ENCODE measurements at regions not wholly inside any gene's neighbourhood (a gene's known extent, or its start where the extent isn't known, plus 50 kb on each side); places are given as distances from the start of the nearest gene placed in this dataset.
"Not testable (repeated sequence)": the region's sequence is repeated elsewhere in the genome, so short reads cannot be mapped to it uniquely, and the experiment has no call there.

DNA sequence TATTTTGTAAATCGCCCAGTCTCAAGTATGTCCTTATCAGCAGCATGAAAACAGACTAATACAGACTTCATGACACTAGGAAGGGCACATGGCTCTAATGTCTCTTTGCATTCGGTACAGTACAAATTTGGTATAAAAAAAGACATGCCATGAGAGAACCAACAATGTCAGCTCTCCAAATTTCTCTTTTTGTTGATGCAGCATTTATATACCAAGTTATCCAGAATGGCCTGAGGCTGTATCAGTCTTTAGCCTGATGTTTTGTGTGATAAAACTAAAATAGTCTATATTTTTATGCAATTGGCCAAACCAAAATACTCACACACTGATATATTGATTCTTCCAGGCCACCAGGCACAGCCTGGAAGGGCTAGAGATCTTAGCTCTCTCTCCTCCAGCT lies 124.3 kb upstream of the SAMSN1 start:
- DNase-seq (ENCODE audit: extremely low read depth in 1 of 11, low read depth in 9 of 11, low spot score in 4 of 11), result no peak

DNA sequence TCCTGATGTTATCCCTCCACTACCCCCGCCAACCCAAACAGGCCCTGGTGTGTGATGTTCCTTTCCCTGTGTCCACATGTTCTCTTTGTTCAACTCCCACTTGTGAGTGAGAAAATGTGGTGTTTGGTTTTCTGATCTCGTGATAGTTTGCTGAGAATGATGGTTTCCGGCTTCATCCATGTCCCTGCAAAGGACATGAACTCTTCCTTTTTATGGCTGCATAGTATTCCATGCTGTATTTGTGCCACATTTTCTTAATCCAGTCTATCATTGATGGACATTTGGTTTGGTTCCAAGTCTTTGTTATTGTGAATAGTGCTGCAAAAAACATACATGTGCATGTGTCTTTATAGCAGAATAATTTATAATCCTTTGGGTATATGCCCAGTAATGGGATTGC lies 123.0 kb upstream of the SAMSN1 start:
- not testable (repeated sequence) for DNase-seq (ENCODE audit: extremely low read depth in 1 of 11, low read depth in 9 of 11, low spot score in 4 of 11)

GRCh38 chr21:14657241-14658008 lies 111.3 kb upstream of the SAMSN1 start:
- no peak for DNase-seq (ENCODE audit: extremely low read depth in 1 of 11, low read depth in 9 of 11, low spot score in 4 of 11)

DNA sequence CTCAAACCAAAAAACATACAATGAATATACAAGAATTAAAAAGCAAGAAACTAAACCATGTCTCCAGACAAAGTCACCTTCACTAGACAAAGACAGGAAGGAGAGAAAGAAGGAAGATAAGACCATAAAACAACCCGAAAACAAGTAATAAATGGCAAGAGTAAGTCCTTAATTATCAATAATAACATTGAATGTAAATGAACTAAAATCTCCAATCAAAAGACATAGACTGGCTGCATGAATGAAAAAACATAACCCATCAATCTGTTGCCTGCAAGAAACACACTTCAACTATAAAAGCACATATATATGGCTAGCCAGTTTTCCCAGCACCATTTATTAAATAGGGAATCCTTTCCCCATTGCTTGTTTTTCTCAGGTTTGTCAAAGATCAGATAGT lies 100.8 kb upstream of the SAMSN1 start:
- DNase-seq (ENCODE audit: extremely low read depth in 1 of 11, low read depth in 9 of 11, low spot score in 4 of 11), result no peak

DNA sequence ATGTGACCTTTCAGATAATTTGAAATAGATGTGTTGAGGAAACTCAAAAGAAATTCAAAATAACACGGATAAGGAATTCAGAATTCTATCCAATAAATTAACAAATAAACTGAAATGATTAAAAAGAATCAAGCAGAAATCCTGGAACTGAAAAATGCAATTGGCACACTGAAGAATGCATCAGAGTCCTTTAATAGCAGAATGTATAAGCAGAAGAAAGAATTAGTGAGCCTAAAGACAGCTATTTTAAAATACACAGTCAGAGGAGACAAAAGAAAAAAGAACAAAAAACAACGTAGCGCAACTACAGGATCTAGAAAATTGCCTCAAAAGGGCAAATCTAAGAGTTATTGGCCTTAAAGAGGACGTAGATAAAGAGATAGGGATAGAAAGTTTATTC lies 99.6 kb upstream of the SAMSN1 start:
- no peak for DNase-seq (ENCODE audit: extremely low read depth in 1 of 11, low read depth in 9 of 11, low spot score in 4 of 11)

DNA sequence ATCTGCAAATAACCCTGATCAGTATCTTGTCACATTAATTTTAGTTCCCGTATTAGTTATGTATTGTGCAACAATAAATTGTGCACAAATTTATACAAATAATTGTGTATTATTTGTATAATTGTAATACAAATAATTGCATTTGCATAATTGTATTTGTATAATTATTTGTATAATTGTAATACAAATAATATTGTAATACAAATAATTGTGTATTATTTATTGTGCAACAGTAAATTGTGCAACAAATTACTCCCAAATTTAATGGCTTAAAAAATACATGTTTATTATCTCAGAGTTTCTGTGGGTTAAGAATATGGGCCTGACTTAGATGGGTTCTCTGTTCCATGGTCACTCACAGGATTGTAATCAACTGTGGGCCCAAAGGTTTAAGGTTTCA lies 86.2 kb upstream of the SAMSN1 start:
- no peak for DNase-seq (ENCODE audit: extremely low read depth in 1 of 11, low read depth in 9 of 11, low spot score in 4 of 11)

DNA sequence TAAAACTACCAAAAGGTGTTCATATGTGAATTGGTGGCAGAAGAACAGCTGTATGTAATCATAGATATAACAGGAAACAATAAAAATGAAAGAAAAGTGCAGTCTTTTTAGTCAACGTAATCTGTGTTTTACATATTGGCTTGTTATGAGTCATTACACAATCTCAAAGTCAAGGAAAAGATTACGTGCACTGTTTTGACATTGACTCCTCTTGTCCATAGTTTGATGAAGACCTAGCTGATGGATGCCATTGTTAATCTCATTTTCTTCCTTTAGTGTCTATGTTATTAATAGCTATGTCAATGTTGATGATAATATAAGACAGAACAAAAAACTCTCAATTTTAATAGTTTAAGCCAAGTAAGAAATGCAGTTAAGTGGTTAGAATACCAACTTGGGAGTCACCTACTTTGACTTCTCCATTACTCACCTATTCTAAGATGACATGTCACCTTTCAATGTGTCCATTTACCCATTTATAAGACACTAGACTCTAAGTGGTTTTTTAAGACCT lies 84.5 kb upstream of the SAMSN1 start:
- DNase-seq (ENCODE audit: extremely low read depth in 1 of 11, low read depth in 9 of 11, low spot score in 4 of 11), result no peak

GRCh38 chr21:14629461-14629860 lies 83.3 kb upstream of the SAMSN1 start:
- no peak for DNase-seq (ENCODE audit: extremely low read depth in 1 of 11, low read depth in 9 of 11, low spot score in 4 of 11)

- DNase-seq (ENCODE audit: extremely low read depth in 1 of 11, low read depth in 9 of 11, low spot score in 4 of 11), result not testable (repeated sequence)
Observed at GRCh38 chr21:14623079-14623478, 77.0 kb upstream of the SAMSN1 start.

- no peak for DNase-seq (ENCODE audit: extremely low read depth in 1 of 11, low read depth in 9 of 11, low spot score in 4 of 11)
Observed at GRCh38 chr21:14620152-14620551, 74.0 kb upstream of the SAMSN1 start.

DNA sequence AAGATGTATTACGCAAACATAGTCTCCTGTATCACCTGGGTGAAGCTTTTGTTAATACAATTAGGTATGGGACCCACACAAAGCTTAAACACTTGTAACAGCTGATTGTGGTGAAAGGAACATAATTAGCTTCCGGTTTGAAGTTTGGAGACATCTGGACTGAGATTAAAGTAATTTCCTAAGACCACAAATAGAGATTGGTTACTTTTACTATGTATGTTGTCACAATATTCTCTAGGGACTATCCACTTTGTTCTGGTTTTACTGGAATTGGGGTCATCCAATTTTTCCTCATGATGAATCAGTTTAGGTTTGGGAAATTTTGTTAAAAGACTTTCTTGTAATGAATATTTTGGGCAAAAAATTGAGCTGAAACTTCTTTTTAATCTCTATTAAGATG lies 71.8 kb upstream of the SAMSN1 start:
- DNase-seq (ENCODE audit: extremely low read depth in 1 of 11, low read depth in 9 of 11, low spot score in 4 of 11), result no peak

GRCh38 chr21:14617040-14617393 lies 70.9 kb upstream of the SAMSN1 start:
- DNase-seq (ENCODE audit: extremely low read depth in 1 of 11, low read depth in 9 of 11, low spot score in 4 of 11), result no peak

DNA sequence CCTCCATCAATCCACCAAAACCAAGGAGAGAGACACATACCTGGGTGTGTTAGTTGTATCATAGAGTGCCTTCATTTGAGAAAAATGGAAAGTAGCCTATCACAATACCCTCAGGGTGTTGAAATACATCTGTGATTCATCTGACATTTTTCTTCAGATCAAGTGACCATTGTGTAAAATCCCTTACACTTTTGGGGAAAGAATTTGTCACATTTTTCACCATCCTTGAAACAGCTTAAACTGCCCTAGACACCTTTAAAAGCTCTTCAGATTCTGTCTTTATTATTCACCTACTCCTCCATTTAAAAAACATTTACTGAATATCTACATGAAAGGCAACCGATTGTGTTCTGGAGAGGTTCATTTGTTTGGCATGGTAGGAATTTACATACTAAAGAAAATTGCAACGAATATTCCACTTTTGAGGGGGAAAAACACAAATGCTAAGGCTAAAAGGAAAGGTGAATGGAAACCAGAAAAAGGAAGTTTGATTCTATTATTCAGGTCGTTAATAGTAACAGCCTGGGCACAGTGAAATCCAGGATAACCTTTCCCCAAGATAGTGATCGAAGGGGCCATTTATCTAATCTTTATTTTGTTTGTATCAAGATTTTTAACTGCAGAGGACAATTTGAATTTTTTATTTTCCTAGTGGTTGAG lies 70.4 kb upstream of the SAMSN1 start:
- no peak for DNase-seq (ENCODE audit: extremely low read depth in 1 of 11, low read depth in 9 of 11, low spot score in 4 of 11)

- no peak for DNase-seq (ENCODE audit: extremely low read depth in 1 of 11, low read depth in 9 of 11, low spot score in 4 of 11)
Observed at GRCh38 chr21:14615359-14615974, 69.4 kb upstream of the SAMSN1 start.

DNA sequence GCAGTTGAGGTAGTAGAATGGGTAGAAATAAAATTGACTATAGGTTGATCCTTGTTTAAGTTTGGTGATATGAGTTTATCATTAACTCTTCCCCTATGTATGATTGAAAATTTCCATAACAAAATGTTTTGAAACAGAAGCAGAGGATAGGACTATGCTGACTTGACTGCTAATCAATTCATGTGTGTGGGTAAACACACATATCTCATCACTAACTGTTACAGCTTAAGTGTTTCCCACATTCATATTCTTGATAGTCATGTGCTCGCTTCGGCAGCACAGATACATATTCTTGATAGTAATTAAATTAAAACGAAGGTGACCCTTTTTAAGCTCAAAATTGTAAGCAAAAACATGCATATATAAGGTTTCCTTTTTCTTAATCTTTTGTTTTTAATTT lies 68.2 kb upstream of the SAMSN1 start:
- DNase-seq (ENCODE audit: extremely low read depth in 1 of 11, low read depth in 9 of 11, low spot score in 4 of 11), result no peak

DNA sequence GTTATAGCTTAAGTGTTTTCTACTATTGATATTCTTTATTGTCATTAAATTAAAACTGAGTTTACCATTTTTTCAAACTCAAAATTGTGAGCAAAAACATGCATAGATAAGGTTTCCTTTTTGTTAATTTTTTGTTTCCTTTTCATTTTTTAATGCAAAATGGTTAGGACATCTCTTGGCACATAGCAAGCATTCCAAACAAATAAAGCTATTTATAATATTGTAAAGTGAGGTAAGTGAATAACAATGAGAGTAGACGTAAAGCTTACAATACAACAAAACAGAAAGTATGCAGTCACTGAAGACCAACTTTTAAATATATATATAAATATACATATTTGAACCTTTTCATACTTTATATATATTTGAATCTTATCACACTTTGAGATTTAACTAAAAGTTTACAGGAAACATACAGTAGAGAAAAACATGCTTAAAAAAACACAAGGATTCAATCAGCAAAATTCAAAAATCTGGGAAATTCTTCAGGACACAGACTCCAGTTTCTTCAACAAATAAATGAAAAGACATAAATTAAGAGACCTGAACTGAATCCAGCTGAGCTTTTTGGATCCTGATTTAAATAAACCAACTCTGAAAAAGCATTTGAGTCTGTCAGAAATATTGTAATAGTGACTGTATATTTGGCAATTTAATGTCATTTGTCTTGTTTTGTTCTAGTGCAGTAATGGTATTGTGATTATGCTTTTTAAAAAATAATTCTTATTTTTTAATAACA lies 67.5 kb upstream of the SAMSN1 start:
- DNase-seq (ENCODE audit: extremely low read depth in 1 of 11, low read depth in 9 of 11, low spot score in 4 of 11), result no peak

- DNase-seq (ENCODE audit: extremely low read depth in 1 of 11, low read depth in 9 of 11, low spot score in 4 of 11), result not testable (repeated sequence)
Observed at GRCh38 chr21:14610119-14610518, 64.0 kb upstream of the SAMSN1 start.

DNA sequence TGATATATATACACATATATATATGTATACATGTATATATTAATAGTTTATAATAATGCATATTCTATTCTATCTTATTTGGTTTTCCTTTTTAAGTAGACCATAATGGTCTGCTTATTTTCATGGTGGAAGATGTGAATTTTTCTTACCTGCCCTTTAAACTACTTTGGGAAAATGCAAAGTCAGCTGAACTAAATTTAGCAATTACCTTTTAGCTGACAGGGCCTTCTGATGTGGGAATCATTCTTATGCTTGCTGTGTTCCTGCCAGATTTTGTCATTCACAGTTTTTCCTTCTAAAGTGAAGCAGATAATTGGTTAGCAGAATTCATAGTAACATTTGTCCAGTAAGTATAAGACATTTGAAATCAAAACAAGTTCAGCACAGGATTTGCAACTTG lies 63.2 kb upstream of the SAMSN1 start:
- DNase-seq (ENCODE audit: extremely low read depth in 1 of 11, low read depth in 9 of 11, low spot score in 4 of 11), result no peak

DNA sequence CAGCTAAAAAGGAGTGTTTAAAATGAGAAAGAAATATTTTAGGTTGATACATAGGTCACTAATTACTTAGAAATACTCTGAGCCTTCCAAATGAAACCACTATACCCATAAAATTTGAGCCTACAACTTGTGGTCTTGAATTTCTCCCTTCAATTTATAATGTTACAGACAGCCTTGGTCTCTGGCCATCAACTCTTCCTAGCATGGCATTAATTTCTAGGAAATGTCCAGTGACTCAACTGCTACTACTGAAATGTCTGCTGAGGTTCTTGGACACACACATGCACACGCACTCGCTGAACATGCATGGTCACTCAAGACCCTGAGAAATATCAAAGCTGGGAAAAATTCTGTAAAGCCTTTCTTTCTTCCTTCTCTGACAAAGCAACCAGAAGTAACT lies 61.1 kb upstream of the SAMSN1 start:
- DNase-seq (ENCODE audit: extremely low read depth in 1 of 11, low read depth in 9 of 11, low spot score in 4 of 11), result no peak

GRCh38 chr21:14603202-14603601 lies 57.1 kb upstream of the SAMSN1 start:
- no peak for DNase-seq (ENCODE audit: extremely low read depth in 1 of 11, low read depth in 9 of 11, low spot score in 4 of 11)

All from renal cortex interstitium (tissue), 11 donors.